ENCODE measurements at regions not wholly inside any gene's neighbourhood (a gene's known extent, or its start where the extent isn't known, plus 50 kb on each side); places are given as distances from the start of the nearest gene placed in this dataset.

DNA sequence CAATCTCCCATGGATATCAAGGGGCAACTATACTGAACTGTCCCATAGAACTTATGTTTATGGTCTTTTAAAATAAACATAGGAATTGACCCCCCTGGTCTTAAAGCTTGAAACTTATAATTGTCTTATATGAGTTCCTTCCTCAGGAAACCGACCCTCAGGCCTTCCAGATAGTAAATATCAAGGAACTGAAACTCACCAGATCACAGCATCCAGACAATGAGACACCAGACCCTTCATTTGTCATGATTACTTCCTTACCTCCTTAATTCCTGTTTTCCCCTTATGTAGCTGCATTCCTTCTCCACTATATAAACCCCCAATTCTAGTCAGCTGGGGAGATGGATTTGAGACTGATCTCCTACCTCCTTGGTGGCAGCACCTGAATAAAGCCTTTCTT is 94.8 kb upstream of the GRPR start:
- H3K36me3 ChIP-seq (ENCODE audit: control insufficient read depth in 2 of 2, insufficient read depth in 2 of 2, low read length in 1 of 2): no peaks in the 10 kb centered on the region
- no peaks in the 10 kb centered on the region for H3K27me3 ChIP-seq (ENCODE audit: control insufficient read depth in 2 of 2, insufficient read depth in 1 of 2, low read length in 1 of 2)
- no peak for DNase-seq (ENCODE audit: low read depth in 6 of 9, low spot score in 9 of 9)
- H3K27ac ChIP-seq (ENCODE audit: low read depth in 1 of 2, low read length in 1 of 2): no peak overlapping the region
- no peaks in the 10 kb centered on the region for H3K9me3 ChIP-seq (ENCODE audit: control insufficient read depth in 2 of 2, insufficient read depth in 1 of 2, low read length in 1 of 2)
- H3K4me1 ChIP-seq (ENCODE audit: control insufficient read depth in 2 of 2, insufficient read depth in 2 of 2, low read length in 2 of 2): no peaks in the 10 kb centered on the region
- 89% methylated on average over 1 of the region's 1 CpG for WGBS
- H3K4me3 ChIP-seq (ENCODE audit: low read length in 2 of 2): no peak overlapping the region

DNA sequence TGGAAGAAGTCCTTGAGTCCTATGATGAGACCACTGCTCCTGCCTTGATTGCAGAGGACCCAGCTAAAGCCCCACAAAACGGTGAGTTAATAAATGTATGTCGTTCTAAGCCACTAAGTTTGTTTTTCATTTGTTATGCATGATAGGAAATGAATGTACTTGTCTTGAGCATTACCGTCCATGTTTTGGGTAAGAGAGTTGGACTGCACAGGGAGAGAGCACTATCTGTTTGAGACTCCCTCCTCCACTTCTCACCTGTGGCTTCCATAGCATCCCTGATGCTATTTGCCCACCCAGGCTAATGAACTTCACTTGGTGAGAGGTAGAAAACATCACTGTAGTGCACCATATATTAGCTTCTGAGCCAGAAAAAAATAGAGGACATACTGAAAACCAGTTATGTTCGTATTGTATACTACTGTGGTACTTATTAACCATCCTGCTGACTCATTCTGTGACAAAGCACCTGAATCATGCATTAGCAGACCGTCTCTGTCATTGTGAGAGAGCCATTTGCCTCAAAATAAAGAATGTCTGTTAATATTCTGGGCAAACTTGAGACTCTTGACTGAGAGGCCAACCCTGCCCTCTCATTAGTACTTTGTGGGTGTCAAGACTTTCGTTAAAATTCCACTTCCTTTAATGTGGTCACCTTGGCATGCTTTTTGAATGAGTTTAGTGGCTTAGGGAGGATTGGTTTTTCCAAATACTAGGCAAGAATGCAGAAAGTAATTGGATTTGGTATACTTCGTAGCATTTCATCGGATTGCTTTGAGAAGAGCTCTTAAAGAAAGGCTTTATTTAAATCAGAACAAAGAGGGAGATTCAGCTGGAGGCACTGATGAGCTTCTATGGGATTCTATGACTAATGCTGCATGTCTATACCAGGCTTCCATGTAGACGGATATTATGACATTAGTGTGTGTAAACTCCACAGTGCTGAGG is 99.3 kb upstream of the GRPR start:
- Histone ChIP-seq H3K9me3 (ENCODE audit: control insufficient read depth in 2 of 2, insufficient read depth in 1 of 2, low read length in 1 of 2) (no peaks in the 10 kb centered on the region), H3K4me3 (ENCODE audit: low read length in 2 of 2) (no peak overlapping the region), H3K36me3 (ENCODE audit: control insufficient read depth in 2 of 2, insufficient read depth in 2 of 2, low read length in 1 of 2) (no peaks in the 10 kb centered on the region), H3K27ac (ENCODE audit: low read depth in 1 of 2, low read length in 1 of 2) (no peak overlapping the region), H3K4me1 (ENCODE audit: control insufficient read depth in 2 of 2, insufficient read depth in 2 of 2, low read length in 2 of 2) (no peaks in the 10 kb centered on the region), H3K27me3 (ENCODE audit: control insufficient read depth in 2 of 2, insufficient read depth in 1 of 2, low read length in 1 of 2) (no peaks in the 10 kb centered on the region)
- DNase-seq (ENCODE audit: low read depth in 6 of 9, low spot score in 9 of 9): no peak
- WGBS: 63% methylated on average over 9 of the region's 9 CpGs

DNA sequence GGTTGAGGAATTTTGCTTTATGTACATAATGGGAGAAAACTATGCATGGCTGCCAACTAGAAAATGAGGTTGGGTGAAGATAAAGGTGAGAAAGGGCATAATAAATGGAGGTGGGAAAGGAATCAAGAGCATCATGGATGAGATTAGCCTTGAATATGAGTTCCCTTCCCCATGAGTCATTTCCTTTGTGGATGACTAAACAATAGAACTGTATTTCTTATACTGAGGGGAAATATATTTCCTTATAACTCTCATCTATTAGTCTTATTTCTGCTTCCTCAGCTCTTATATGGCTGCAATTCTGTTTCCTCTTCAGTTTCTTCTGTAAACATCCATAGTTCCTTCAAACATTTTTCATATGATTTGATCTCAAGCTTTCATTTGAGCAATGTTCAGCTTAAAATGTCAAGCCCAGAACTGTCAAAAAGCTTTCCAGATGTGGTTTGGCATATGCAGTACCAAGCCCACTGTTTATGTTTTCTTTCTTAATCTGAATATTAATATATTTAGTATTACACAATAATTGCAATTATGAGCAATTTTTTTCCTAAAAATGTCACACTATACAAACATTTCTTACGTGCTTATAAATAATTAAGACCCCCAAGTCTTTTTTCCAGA is 100.7 kb upstream of the GRPR start:
- no peaks in the 10 kb centered on the region for H3K4me1 ChIP-seq (ENCODE audit: control insufficient read depth in 2 of 2, insufficient read depth in 2 of 2, low read length in 2 of 2)
- WGBS: 98% methylated on average over 1 of the region's 1 CpG
- H3K9me3 ChIP-seq (ENCODE audit: control insufficient read depth in 2 of 2, insufficient read depth in 1 of 2, low read length in 1 of 2): no peaks in the 10 kb centered on the region
- H3K27ac ChIP-seq (ENCODE audit: low read depth in 1 of 2, low read length in 1 of 2): no peak overlapping the region
- no peak overlapping the region for H3K4me3 ChIP-seq (ENCODE audit: low read length in 2 of 2)
- no peaks in the 10 kb centered on the region for H3K36me3 ChIP-seq (ENCODE audit: control insufficient read depth in 2 of 2, insufficient read depth in 2 of 2, low read length in 1 of 2)
- no peak for DNase-seq (ENCODE audit: low read depth in 6 of 9, low spot score in 9 of 9)
- no peaks in the 10 kb centered on the region for H3K27me3 ChIP-seq (ENCODE audit: control insufficient read depth in 2 of 2, insufficient read depth in 1 of 2, low read length in 1 of 2)

DNA sequence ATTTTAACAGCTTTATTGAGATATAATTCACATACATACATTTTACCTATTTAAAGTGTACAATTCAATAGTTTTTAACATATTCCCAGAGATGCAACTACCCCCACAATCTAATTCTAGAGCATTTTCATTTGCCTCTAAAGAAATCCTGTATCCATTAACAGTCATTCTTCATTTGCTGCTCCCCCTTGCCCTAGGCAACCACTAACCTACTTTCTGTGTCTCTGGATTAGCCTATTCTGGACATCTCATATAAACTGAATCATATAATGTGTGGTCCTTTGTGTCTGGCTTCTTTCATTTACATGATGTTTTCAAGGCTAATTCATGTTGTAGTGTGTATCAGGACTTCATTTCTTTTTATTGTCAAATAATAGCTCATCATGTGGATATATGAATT is 105.1 kb upstream of the GRPR start:
- Histone ChIP-seq H3K27me3 (ENCODE audit: control insufficient read depth in 2 of 2, insufficient read depth in 1 of 2, low read length in 1 of 2) (no peaks in the 10 kb centered on the region), H3K27ac (ENCODE audit: low read depth in 1 of 2, low read length in 1 of 2) (no peak overlapping the region), H3K36me3 (ENCODE audit: control insufficient read depth in 2 of 2, insufficient read depth in 2 of 2, low read length in 1 of 2) (no peaks in the 10 kb centered on the region), H3K9me3 (ENCODE audit: control insufficient read depth in 2 of 2, insufficient read depth in 1 of 2, low read length in 1 of 2) (no peaks in the 10 kb centered on the region), H3K4me3 (ENCODE audit: low read length in 2 of 2) (no peak overlapping the region), H3K4me1 (ENCODE audit: control insufficient read depth in 2 of 2, insufficient read depth in 2 of 2, low read length in 2 of 2) (no peaks in the 10 kb centered on the region)
- DNase-seq (ENCODE audit: low read depth in 6 of 9, low spot score in 9 of 9): no peak

DNA sequence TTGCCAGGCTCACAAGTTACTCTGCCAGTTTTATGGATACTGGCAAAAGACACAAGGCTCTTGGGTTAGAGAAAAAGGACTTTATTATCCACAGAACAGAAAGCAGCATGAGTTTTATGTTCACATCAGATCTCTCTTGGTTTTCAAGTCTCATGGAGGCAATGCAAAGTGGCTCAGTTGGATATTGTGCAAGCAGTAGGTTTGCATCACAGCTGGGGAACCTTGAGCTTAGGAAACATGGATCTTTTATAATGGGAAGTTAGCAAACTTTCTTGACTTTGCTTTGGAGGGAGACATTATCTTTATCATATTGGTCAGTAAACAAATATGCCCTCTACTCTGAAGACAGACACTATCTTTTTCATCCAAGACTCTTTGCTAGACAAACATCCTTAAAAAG is 109.2 kb upstream of the GRPR start:
- Histone ChIP-seq H3K4me1 (ENCODE audit: control insufficient read depth in 2 of 2, insufficient read depth in 2 of 2, low read length in 2 of 2) (no peaks in the 10 kb centered on the region), H3K9me3 (ENCODE audit: control insufficient read depth in 2 of 2, insufficient read depth in 1 of 2, low read length in 1 of 2) (no peaks in the 10 kb centered on the region), H3K27ac (ENCODE audit: low read depth in 1 of 2, low read length in 1 of 2) (no peak overlapping the region), H3K27me3 (ENCODE audit: control insufficient read depth in 2 of 2, insufficient read depth in 1 of 2, low read length in 1 of 2) (no peaks in the 10 kb centered on the region), H3K4me3 (ENCODE audit: low read length in 2 of 2) (no peak overlapping the region), H3K36me3 (ENCODE audit: control insufficient read depth in 2 of 2, insufficient read depth in 2 of 2, low read length in 1 of 2) (no peaks in the 10 kb centered on the region)
- no peak for DNase-seq (ENCODE audit: low read depth in 6 of 9, low spot score in 9 of 9)

DNA sequence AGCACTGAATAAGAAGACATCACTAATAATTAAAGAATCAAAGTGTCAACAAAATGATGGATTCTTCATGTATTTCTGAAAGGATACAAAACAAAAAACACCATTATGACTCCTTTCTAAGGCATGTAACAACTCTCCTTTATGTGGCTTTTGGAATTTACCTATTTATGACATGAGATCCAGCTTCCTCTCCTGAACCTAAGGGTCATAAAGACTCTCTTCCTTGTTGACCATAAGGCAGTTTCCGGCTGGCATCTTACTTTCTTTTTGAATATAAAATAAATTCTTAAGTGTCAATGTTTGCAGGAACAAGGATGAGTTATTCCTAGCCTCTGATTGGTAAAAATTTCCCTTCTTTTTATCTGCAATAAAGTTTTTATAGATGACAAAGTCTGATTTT is 111.1 kb upstream of the GRPR start:
- H3K27ac ChIP-seq (ENCODE audit: low read depth in 1 of 2, low read length in 1 of 2): no peak overlapping the region
- H3K4me1 ChIP-seq (ENCODE audit: control insufficient read depth in 2 of 2, insufficient read depth in 2 of 2, low read length in 2 of 2): no peaks in the 10 kb centered on the region
- H3K27me3 ChIP-seq (ENCODE audit: control insufficient read depth in 2 of 2, insufficient read depth in 1 of 2, low read length in 1 of 2): no peaks in the 10 kb centered on the region
- 92% methylated on average over 1 of the region's 1 CpG for WGBS
- no peak for DNase-seq (ENCODE audit: low read depth in 6 of 9, low spot score in 9 of 9)
- no peak overlapping the region for H3K4me3 ChIP-seq (ENCODE audit: low read length in 2 of 2)
- no peaks in the 10 kb centered on the region for H3K9me3 ChIP-seq (ENCODE audit: control insufficient read depth in 2 of 2, insufficient read depth in 1 of 2, low read length in 1 of 2)
- H3K36me3 ChIP-seq (ENCODE audit: control insufficient read depth in 2 of 2, insufficient read depth in 2 of 2, low read length in 1 of 2): no peaks in the 10 kb centered on the region

DNA sequence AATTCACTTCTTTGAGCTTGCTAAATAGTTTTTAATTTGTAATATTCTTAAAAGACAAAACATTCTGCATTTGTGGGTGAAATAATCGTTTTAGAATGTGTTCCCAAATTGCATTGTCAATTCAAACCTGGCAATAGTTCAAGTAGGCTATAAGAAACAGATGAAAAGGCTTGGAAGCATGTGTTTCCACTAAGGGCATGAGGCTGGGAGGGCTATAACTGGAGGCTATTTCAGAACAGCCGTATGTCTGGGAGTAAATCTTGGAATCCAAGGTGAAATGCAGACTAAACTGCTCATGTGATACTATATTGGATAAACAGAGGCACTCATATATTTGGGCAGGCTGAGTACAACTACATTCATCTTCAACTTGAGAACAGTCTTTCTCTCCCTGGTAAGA is 117.4 kb upstream of the GRPR start:
- Histone ChIP-seq H3K4me1 (ENCODE audit: control insufficient read depth in 2 of 2, insufficient read depth in 2 of 2, low read length in 2 of 2) (no peaks in the 10 kb centered on the region), H3K36me3 (ENCODE audit: control insufficient read depth in 2 of 2, insufficient read depth in 2 of 2, low read length in 1 of 2) (no peaks in the 10 kb centered on the region), H3K9me3 (ENCODE audit: control insufficient read depth in 2 of 2, insufficient read depth in 1 of 2, low read length in 1 of 2) (no peaks in the 10 kb centered on the region), H3K4me3 (ENCODE audit: low read length in 2 of 2) (no peak overlapping the region), H3K27ac (ENCODE audit: low read depth in 1 of 2, low read length in 1 of 2) (no peak overlapping the region), H3K27me3 (ENCODE audit: control insufficient read depth in 2 of 2, insufficient read depth in 1 of 2, low read length in 1 of 2) (no peaks in the 10 kb centered on the region)
- no peak for DNase-seq (ENCODE audit: low read depth in 6 of 9, low spot score in 9 of 9)
- WGBS: 89% methylated on average over 2 of the region's 2 CpGs

DNA sequence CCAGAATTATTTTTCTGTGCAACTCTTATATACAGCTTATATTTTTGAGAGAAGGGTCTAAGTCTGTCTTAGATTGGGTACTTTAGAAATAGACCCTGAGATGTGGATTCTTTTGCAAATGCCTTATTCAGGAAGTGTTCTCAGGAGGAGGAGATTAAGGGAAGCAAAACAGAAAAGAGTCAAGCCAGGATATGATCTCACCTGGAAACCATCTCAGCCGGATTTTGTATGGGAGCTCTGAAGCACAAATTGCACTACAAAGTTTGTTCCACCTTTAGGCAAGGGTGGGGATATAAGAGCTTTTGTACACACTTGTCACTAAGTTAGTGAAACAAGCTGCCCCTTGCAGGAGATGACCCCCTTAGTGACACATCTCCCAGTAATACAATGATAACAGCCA is 121.2 kb upstream of the GRPR start:
- Histone ChIP-seq H3K27ac (ENCODE audit: low read depth in 1 of 2, low read length in 1 of 2) (no peak overlapping the region), H3K27me3 (ENCODE audit: control insufficient read depth in 2 of 2, insufficient read depth in 1 of 2, low read length in 1 of 2) (no peaks in the 10 kb centered on the region), H3K9me3 (ENCODE audit: control insufficient read depth in 2 of 2, insufficient read depth in 1 of 2, low read length in 1 of 2) (no peaks in the 10 kb centered on the region), H3K36me3 (ENCODE audit: control insufficient read depth in 2 of 2, insufficient read depth in 2 of 2, low read length in 1 of 2) (no peaks in the 10 kb centered on the region), H3K4me3 (ENCODE audit: low read length in 2 of 2) (no peak overlapping the region), H3K4me1 (ENCODE audit: control insufficient read depth in 2 of 2, insufficient read depth in 2 of 2, low read length in 2 of 2) (no peaks in the 10 kb centered on the region)
- DNase-seq (ENCODE audit: low read depth in 6 of 9, low spot score in 9 of 9): no peak
- 96% methylated on average over 1 of the region's 1 CpG for WGBS

DNA sequence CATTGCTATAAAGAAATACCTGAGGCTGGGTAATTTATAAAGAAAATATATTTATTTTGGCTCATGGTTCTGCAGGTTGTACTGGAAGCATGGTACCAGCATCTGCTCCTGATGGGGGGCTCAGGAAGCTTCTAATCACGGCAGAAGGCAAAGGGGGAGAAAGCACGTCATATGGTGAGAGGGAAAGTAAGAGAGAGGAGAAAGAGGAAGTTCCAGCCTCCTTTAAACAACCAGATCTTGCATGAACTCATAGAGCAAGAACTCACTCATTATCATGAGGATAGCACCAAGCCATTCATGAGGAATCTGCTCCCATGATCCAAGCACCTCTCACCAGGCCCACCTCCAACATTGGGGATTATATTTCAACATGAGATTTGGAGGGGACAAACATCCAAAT is 125.0 kb upstream of the GRPR start:
- Histone ChIP-seq H3K27me3 (ENCODE audit: control insufficient read depth in 2 of 2, insufficient read depth in 1 of 2, low read length in 1 of 2) (no peaks in the 10 kb centered on the region), H3K27ac (ENCODE audit: low read depth in 1 of 2, low read length in 1 of 2) (no peak overlapping the region), H3K4me1 (ENCODE audit: control insufficient read depth in 2 of 2, insufficient read depth in 2 of 2, low read length in 2 of 2) (no peaks in the 10 kb centered on the region), H3K4me3 (ENCODE audit: low read length in 2 of 2) (no peak overlapping the region), H3K36me3 (ENCODE audit: control insufficient read depth in 2 of 2, insufficient read depth in 2 of 2, low read length in 1 of 2) (no peaks in the 10 kb centered on the region), H3K9me3 (ENCODE audit: control insufficient read depth in 2 of 2, insufficient read depth in 1 of 2, low read length in 1 of 2) (no peaks in the 10 kb centered on the region)
- WGBS: 45% methylated on average over 2 of the region's 2 CpGs
- DNase-seq (ENCODE audit: low read depth in 6 of 9, low spot score in 9 of 9): no peak
